DND-41 (cell line): ENCODE measurements at regions not wholly inside any gene's neighbourhood (a gene's known extent, or its start where the extent isn't known, plus 50 kb on each side); places are given as distances from the start of the nearest gene placed in this dataset.

Source experiments
- ATAC-seq: fragments of 200-7000 bp; cut with Tn5 transposase; 3 replicates; pipeline ENCODE4 v1.9.1; 2021; ENCODE audit warnings: low read depth; ENCODE audit not compliant: insufficient read depth
- DNase-seq: peaks from one replicate; pipeline ENCODE4 v3.0.0-alpha.2; 2020
- H2AFZ ChIP-seq: 2 replicates; pipeline ENCODE4 v1.6.0; 2012; ENCODE audit warnings: low read depth, low read length
- H3K27ac ChIP-seq: 2 replicates; pipeline ENCODE4 v1.5.1; 2012; ENCODE audit warnings: low read length, inconsistent platforms
- H3K27me3 ChIP-seq: fragments of 200-600 bp; sonication (generic); 2 replicates; pipeline ENCODE4 v1.6.0; 2012; ENCODE audit warnings: low read length, mild to moderate bottlenecking, inconsistent platforms; ENCODE audit not compliant: insufficient read depth, poor library complexity
- H3K36me3 ChIP-seq: 2 replicates; pipeline ENCODE4 v1.5.1; 2012; ENCODE audit warnings: low read length, inconsistent platforms; ENCODE audit not compliant: insufficient read depth
- H3K4me1 ChIP-seq: 2 replicates; pipeline ENCODE4 v1.5.1; 2012; ENCODE audit warnings: mild to moderate bottlenecking, low read length; ENCODE audit not compliant: insufficient read depth
- H3K4me2 ChIP-seq: 2 replicates; pipeline ENCODE4 v1.6.0; 2012; ENCODE audit warnings: mild to moderate bottlenecking, moderate library complexity, low read length, inconsistent platforms; ENCODE audit not compliant: insufficient read depth
- H3K4me3 ChIP-seq, 2 experiments: fragments of 200-600 bp in 1 of 2; shearing (Covaris generic) in 1 of 2; 2 replicates each; pipeline ENCODE4 v1.5.1; 2012 to 2016; ENCODE audit warnings: inconsistent platforms in 2 of 2, low read length in 2 of 2, mild to moderate bottlenecking in 2 of 2, low read depth in 1 of 2, moderate library complexity in 1 of 2
- H3K79me2 ChIP-seq: 2 replicates; pipeline ENCODE4 v1.6.0; 2012; ENCODE audit warnings: low read length, inconsistent platforms; ENCODE audit not compliant: insufficient read depth
- H3K9ac ChIP-seq: 2 replicates; pipeline ENCODE4 v1.6.0; 2012; ENCODE audit warnings: low read depth, mild to moderate bottlenecking, inconsistent platforms, low read length, moderate library complexity
- H3K9me3 ChIP-seq: 2 replicates; pipeline ENCODE4 v1.5.1; 2012; ENCODE audit warnings: low read length, moderate library complexity, mild to moderate bottlenecking, inconsistent platforms; ENCODE audit not compliant: insufficient read depth, severe bottlenecking
- H4K20me1 ChIP-seq: 2 replicates; pipeline ENCODE4 v1.6.0; 2012; ENCODE audit warnings: low read length; ENCODE audit not compliant: insufficient read depth
- CTCF ChIP-seq: IDR thresholded peaks from 2 replicates; pipeline ENCODE4 v1.5.1; 2012; ENCODE audit warnings: borderline replicate concordance, low read length, moderate library complexity, mild to moderate bottlenecking; ENCODE audit not compliant: poor library complexity, severe bottlenecking; ENCODE audit errors: extremely low read depth
- EZH2 ChIP-seq: IDR thresholded peaks from 3 replicates; pipeline ENCODE4 v1.6.1; 2012; ENCODE audit warnings: borderline replicate concordance, low read depth, mild to moderate bottlenecking, moderate library complexity, low read length, inconsistent platforms; ENCODE audit not compliant: severe bottlenecking

DNA sequence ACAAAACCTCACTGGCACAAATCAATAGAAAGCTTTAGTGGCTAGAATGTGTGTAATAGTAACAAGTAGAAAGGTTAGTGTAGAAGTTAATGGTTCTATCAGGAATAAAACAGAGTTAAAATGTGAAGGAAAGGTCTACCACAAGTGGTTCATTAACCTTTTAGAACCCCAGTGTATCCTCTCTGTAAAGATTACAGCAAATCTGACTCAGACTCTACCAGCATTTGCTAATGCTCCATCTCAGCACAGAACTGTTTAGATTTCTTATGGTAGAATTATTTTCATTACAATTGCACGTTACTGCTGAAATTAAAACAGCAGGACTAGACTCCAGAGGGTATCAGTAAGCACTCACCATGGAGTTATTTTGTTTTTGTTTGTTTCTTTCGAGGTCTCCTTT is 609.0 kb upstream of the LMO3 start:
- no peaks in the 10 kb centered on the region for H4K20me1 ChIP-seq
- no peaks in the 10 kb centered on the region for H3K9me3 ChIP-seq
- no peak overlapping the region for H3K9ac ChIP-seq
- H3K79me2 ChIP-seq = no peaks in the 10 kb centered on the region
- no peak overlapping the region for H2AFZ ChIP-seq
- H3K4me2 ChIP-seq = no peak overlapping the region
- DNase-seq (no peak), ATAC-seq (no peak)
- H3K4me1 ChIP-seq = no peaks in the 10 kb centered on the region
- H3K4me3 ChIP-seq = no peak overlapping the region
- no peak overlapping the region for H3K27ac ChIP-seq
- H3K27me3 ChIP-seq = no peaks in the 10 kb centered on the region
- H3K36me3 ChIP-seq = no peaks in the 10 kb centered on the region
- TF ChIP-seq CTCF = no peak
- TF ChIP-seq EZH2 = no peak

DNA sequence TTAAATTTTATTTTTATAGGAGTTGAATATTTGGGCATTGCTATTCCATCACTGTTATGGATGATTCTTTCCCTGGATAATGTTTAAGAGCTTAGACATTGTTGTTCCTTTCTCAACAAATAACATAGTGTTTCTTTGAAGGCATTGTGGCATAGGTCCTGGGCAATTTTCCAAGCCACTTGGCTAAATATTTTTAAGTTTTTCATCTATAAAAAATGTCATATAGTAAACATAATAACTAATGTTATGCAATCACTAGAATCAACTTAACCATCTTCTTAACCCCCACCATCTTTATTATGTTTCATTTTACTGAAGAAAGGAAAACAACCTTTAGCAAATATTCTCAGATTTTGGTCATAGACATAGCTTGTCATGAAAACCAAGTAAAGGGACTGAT is 600.6 kb upstream of the LMO3 start:
- Histone ChIP-seq H2AFZ (no peak overlapping the region), H3K4me3 (no peak overlapping the region), H3K4me2 (no peak overlapping the region), H3K27me3 (no peaks in the 10 kb centered on the region), H3K79me2 (no peaks in the 10 kb centered on the region), H3K4me1 (no peaks in the 10 kb centered on the region), H3K9ac (no peak overlapping the region), H3K9me3 (no peaks in the 10 kb centered on the region), H3K27ac (no peak overlapping the region), H4K20me1 (no peaks in the 10 kb centered on the region), H3K36me3 (no peaks in the 10 kb centered on the region)
- TF ChIP-seq EZH2 (no peak), CTCF (no peak)
- DNase-seq (no peak), ATAC-seq (no peak)

- H3K27me3 ChIP-seq = no peaks in the 10 kb centered on the region
- DNase-seq = no peak
- H2AFZ ChIP-seq = no peak overlapping the region
- H3K27ac ChIP-seq = no peak overlapping the region
- H3K9ac ChIP-seq = no peak overlapping the region
- no peaks in the 10 kb centered on the region for H3K36me3 ChIP-seq
- H3K4me1 ChIP-seq = no peaks in the 10 kb centered on the region
- no peak overlapping the region for H3K4me3 ChIP-seq
- no peaks in the 10 kb centered on the region for H3K79me2 ChIP-seq
- H3K4me2 ChIP-seq = no peak overlapping the region
- TF ChIP-seq CTCF = no peak
- no peak for TF ChIP-seq EZH2
- H3K9me3 ChIP-seq = no peaks in the 10 kb centered on the region
- H4K20me1 ChIP-seq = no peaks in the 10 kb centered on the region
- ATAC-seq = no peak
Observed at GRCh38 chr12:17204289-17205054, 598.5 kb upstream of the LMO3 start.

DNA sequence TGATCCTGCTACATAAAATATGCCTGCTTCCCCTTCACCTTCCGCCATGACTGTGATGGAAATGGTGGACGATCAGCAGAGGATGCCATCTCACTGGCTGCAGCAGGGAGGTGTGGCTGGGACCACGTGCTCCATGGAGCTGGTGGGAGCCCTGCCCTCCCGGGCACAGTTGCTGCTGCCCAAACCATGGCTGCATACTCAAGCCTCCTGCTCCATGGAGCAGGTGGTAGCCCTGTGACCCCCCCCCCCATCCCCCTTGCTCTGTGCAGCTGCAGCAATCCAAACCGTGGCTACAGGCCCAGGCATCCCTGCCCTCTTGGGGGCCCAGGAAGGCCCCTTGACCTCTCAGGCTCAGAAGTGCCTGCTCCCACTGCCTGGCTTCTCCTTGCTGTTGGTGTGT is 597.5 kb upstream of the LMO3 start:
- Histone ChIP-seq H3K4me2 (no peak overlapping the region), H2AFZ (no peak overlapping the region), H3K4me3 (no peak overlapping the region), H4K20me1 (no peaks in the 10 kb centered on the region), H3K9ac (no peak overlapping the region), H3K9me3 (no peaks in the 10 kb centered on the region), H3K27me3 (no peaks in the 10 kb centered on the region), H3K36me3 (no peaks in the 10 kb centered on the region), H3K79me2 (no peaks in the 10 kb centered on the region), H3K4me1 (no peaks in the 10 kb centered on the region), H3K27ac (no peak overlapping the region)
- ATAC-seq (no peak), DNase-seq (no peak)
- TF ChIP-seq CTCF (no peak), EZH2 (no peak)
